GM12865 (cell line): ENCODE measurements at regions not wholly inside any gene's neighbourhood (a gene's known extent, or its start where the extent isn't known, plus 50 kb on each side); places are given as distances from the start of the nearest gene placed in this dataset.

Experiments
- DNase-seq: peaks from one replicate; pipeline ENCODE4 v3.0.0; 2010; ENCODE audit warnings: low read depth
- H3K4me3 ChIP-seq: 2 replicates; pipeline ENCODE4 v1.5.1; 2011; ENCODE audit warnings: mild to moderate bottlenecking, low read depth, low read length, control low read depth
- CTCF ChIP-seq: IDR thresholded peaks from 2 replicates; pipeline ENCODE4 v1.5.1; 2011; ENCODE audit warnings: low read length, control low read depth, low read depth, inconsistent platforms; ENCODE audit not compliant: insufficient read depth; ENCODE audit errors: missing control alignments

GRCh38 chr13:90533866-90534265 is 813.6 kb upstream of the MIR17HG start:
- no peak for DNase-seq
- no peak overlapping the region for H3K4me3 ChIP-seq
- no peak for TF ChIP-seq CTCF

- TF ChIP-seq CTCF, result no peak
- DNase-seq, result no peak
- H3K4me3 ChIP-seq, result no peak overlapping the region
Observed at GRCh38 chr13:90534617-90535370, 812.7 kb upstream of the MIR17HG start.

GRCh38 chr13:90535421-90535820 is 812.1 kb upstream of the MIR17HG start:
- DNase-seq, result no peak
- no peak overlapping the region for H3K4me3 ChIP-seq
- TF ChIP-seq CTCF, result no peak

- no peak for TF ChIP-seq CTCF
- no peak for DNase-seq
- no peak overlapping the region for H3K4me3 ChIP-seq
Observed at GRCh38 chr13:90538063-90538462, 809.4 kb upstream of the MIR17HG start.

- H3K4me3 ChIP-seq, result no peak overlapping the region
- no peak for DNase-seq
- no peak for TF ChIP-seq CTCF
Observed at GRCh38 chr13:90541346-90541745, 806.1 kb upstream of the MIR17HG start.

GRCh38 chr13:90542959-90543505 is 804.5 kb upstream of the MIR17HG start:
- no peak overlapping the region for H3K4me3 ChIP-seq
- no peak for DNase-seq
- no peak for TF ChIP-seq CTCF
